ENCODE measurements at regions not wholly inside any gene's neighbourhood (a gene's known extent, or its start where the extent isn't known, plus 50 kb on each side); places are given as distances from the start of the nearest gene placed in this dataset.

- no peak for DNase-seq (ENCODE audit: low read depth in 4 of 4, low spot score in 1 of 4)
These were observed 224.1 kb downstream of the BCAT1 start for GRCh38 chr12:24724814-24725213.

DNA sequence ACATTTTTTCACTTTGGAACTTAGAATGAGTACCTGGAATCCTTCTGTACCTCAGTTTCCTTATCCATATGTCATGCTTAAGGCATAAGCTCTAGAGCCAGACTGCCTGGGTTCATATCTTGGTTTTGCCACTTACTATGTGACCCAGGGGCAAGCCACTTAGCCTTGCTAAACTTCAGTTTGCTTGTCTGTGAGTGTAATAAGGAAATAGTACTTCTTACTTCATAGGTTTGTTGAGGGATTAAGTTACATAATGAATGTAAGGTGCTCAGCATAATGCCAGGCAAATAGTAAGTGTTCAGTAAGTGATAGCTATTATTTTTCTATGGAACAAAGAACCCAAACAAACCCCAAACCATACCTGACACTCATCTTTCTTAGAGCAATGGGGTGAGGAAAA is 225.1 kb downstream of the BCAT1 start:
- no peak for DNase-seq (ENCODE audit: low read depth in 4 of 4, low spot score in 1 of 4)

- no peak for DNase-seq (ENCODE audit: low read depth in 4 of 4, low spot score in 1 of 4)
These were observed 227.7 kb downstream of the BCAT1 start for GRCh38 chr12:24721191-24721590.

GRCh38 chr12:24719293-24719721 is 229.6 kb downstream of the BCAT1 start:
- peak in 2 of 4 experiments; percentile 23 to 35 for DNase-seq (ENCODE audit: low read depth in 4 of 4, low spot score in 1 of 4)

- DNase-seq (ENCODE audit: low read depth in 4 of 4, low spot score in 1 of 4) = no peak
These were observed 230.3 kb downstream of the BCAT1 start for GRCh38 chr12:24718617-24719016.

- no peak for DNase-seq (ENCODE audit: low read depth in 4 of 4, low spot score in 1 of 4)
These were observed 234.7 kb downstream of the BCAT1 start for GRCh38 chr12:24714237-24714636.

- DNase-seq (ENCODE audit: low read depth in 4 of 4, low spot score in 1 of 4) = no peak
These were observed 237.6 kb downstream of the BCAT1 start for GRCh38 chr12:24711056-24712008.

- no peak for DNase-seq (ENCODE audit: low read depth in 4 of 4, low spot score in 1 of 4)
These were observed 239.7 kb downstream of the BCAT1 start for GRCh38 chr12:24709216-24709615.

- DNase-seq (ENCODE audit: low read depth in 4 of 4, low spot score in 1 of 4) = no peak
These were observed 240.2 kb downstream of the BCAT1 start for GRCh38 chr12:24708718-24709117.

- DNase-seq (ENCODE audit: low read depth in 4 of 4, low spot score in 1 of 4) = no peak
These were observed 240.9 kb downstream of the BCAT1 start for GRCh38 chr12:24708043-24708442.

GRCh38 chr12:24707334-24707733 is 241.6 kb downstream of the BCAT1 start:
- DNase-seq (ENCODE audit: low read depth in 4 of 4, low spot score in 1 of 4) = no peak

- no peak for DNase-seq (ENCODE audit: low read depth in 4 of 4, low spot score in 1 of 4)
These were observed 243.1 kb downstream of the BCAT1 start for GRCh38 chr12:24705741-24706358.

DNA sequence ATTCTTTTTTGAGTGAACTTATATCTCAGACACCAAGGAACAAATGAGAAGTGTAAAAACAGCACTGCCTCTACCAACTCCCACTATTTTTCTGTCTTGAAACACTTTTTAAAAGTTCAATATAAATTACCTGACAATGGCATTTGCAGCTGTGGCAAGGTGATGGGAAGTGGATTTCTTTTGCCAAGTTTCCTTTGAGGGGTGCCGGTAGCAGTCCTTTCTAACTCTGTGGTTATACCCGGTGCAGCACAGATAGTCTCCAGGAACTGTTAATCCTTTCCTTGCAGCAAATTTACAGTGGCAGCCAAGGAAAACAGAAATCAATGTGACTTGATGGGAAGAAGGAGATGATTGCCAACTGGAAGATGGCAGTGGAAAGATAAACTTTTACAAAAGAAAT is 243.7 kb downstream of the BCAT1 start:
- no peak for DNase-seq (ENCODE audit: low read depth in 4 of 4, low spot score in 1 of 4)

GRCh38 chr12:24701343-24701742 is 247.6 kb downstream of the BCAT1 start:
- DNase-seq (ENCODE audit: low read depth in 4 of 4, low spot score in 1 of 4) = no peak

DNA sequence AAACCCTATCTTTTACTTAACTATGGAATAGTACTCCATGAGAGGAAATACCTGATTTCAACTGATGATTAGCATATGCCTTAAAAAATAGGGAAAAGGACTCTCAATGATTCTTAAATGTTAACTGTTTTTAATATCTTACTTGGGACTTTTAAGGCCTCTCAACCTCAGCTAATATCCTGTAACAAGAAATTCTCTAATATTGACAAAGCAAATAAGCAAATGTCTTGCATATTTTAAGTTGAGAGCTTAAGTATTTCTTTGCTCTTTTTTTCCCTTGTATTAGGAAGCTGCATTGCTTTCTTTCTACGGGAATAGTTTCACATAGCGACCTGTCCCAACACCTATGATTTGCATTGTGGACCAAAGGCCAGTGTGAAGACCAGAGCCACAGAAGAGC is 249.9 kb downstream of the BCAT1 start:
- no peak for DNase-seq (ENCODE audit: low read depth in 4 of 4, low spot score in 1 of 4)

- no peak for DNase-seq (ENCODE audit: low read depth in 4 of 4, low spot score in 1 of 4)
These were observed 251.1 kb downstream of the BCAT1 start for GRCh38 chr12:24697769-24698168.

DNA sequence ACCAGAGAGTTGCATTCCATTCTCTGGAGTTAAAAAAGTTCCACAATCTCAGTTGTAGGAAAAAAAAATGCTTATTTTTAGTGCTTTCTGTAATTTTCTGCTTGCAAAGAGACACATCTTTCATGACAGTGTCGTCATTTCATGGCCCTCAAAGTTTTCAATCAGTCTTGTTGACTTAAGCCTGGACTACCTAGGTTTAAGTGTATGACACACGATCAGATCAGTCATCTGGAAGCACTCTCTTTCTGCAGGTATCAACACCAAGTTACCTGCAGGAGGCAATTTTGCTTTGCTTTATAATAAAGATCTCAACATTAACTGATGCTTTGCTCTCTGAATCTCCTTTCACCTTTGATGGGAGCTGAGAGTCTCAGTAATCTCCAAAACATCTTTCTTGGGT is 251.6 kb downstream of the BCAT1 start:
- no peak for DNase-seq (ENCODE audit: low read depth in 4 of 4, low spot score in 1 of 4)

GRCh38 chr12:24696800-24697199 is 252.1 kb downstream of the BCAT1 start:
- no peak for DNase-seq (ENCODE audit: low read depth in 4 of 4, low spot score in 1 of 4)

DNA sequence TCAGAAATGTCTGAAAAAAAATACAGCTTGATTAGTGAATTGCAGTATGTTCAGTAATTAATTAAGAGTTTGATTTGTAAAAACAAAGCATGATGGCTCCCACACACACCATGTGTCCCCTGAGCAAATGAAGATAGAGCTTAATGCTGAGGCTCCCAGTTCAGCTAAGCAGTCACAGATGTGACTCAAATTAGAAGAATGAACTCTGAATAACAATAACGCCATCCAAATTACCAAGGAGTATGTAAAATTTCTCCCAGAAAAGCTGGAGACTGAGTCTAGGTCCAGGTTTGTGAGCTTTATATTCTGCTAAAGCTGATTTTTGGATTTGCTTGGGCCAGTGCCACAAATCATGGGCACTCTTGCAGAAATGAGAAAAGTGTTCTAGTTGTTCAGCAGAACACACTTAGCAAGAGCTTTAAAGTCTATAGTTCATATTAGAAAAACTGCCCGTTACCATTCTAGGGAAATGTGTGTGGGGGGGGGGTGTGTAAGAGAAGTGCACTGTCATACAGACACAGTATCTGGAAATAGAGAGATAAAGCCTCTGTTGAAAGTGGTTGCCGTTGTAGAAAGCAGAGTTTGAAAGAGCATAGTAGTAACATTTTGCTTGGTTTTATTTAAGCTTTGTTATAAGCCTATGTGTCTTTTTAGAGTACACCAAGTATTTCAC is 253.1 kb downstream of the BCAT1 start:
- no peak for DNase-seq (ENCODE audit: low read depth in 4 of 4, low spot score in 1 of 4)

DNA sequence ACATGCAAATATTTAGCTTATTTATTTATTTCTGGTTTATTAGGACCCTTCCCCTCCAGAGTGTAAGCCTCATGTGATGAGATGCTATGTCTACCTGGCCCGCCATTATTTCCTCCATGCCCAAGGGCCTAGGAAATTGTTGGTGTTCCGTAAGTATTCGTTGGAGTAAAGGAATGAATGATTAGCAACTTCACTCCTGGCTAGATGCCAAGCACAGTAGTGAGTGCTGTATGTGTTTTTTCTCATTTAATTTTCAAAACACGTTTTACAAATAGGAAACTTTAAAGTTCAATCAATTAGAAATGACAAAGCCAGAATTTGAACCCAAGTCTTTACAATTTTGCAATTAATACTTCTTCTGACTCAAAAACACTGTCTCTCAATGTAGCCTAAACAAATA is 253.8 kb downstream of the BCAT1 start:
- no peak for DNase-seq (ENCODE audit: low read depth in 4 of 4, low spot score in 1 of 4)

DNA sequence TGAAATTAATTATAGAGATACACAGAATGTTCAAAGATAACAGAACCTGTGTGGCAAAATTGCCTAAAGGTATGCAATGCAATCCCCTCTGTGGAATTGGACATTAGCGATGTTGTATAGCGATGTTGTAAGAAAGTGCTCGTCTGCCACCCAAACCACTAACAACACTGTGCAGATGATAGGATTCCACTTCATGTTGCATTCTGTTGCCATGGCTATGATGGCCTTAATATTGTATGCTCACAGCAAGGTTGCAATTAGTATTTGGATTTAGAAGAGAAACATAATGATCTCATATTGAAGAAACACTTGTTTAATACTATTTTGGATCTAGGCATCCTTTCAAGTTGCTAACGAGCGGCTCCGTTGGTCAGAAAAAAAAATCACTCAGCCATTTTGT is 260.3 kb downstream of the BCAT1 start:
- DNase-seq (ENCODE audit: low read depth in 4 of 4, low spot score in 1 of 4) = no peak

DNA sequence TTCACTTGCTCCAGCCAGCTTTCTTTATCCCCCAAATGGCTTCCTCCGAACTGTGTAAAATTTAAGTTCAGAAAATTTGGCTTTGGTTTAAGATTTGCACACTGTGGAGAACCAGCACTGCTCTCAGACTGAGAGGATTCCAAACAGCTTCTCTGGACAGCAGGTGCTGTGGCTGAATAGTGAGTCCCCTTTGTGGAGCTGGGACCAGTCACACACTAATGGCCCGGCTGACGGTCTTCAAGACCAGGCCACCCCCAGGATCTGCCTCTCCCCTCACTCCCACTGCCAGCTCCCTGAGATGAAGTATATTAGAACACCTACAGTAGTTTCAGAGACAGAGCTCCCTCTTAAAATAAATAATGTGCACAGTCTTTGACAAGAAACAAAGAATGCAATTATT is 267.3 kb downstream of the BCAT1 start:
- no peak for DNase-seq (ENCODE audit: low read depth in 4 of 4, low spot score in 1 of 4)

All from stimulated activated CD4-positive, alpha-beta T cell treated with anti-CD3 and anti-CD28 coated beads, Interleukin-1b, Interleukin-23, amount 100 ng/mL, for 24 hours (primary cell).